IMR-90 (cell line): ENCODE measurements at regions not wholly inside any gene's neighbourhood (a gene's known extent, or its start where the extent isn't known, plus 50 kb on each side); places are given as distances from the start of the nearest gene placed in this dataset.

Source experiments
- ATAC-seq: fragments of 200-7000 bp; cut with Tn5 transposase; 2 replicates; pipeline ENCODE4 v1.9.1; 2020; ENCODE audit warnings: low read depth, mild to moderate bottlenecking, moderate library complexity
- BruUV-seq: library from RNA; stranded (reverse); fragments of 400-500 nt; replicated peaks from 2 replicates; lab custom pipeline; 2021; lab: Mats Ljungman, UMichigan
- CTCF ChIA-PET: fragments of 300-600 bp; formaldehyde crosslinking; extraction: SDS; loops from one replicate; lab custom pipeline; 2021; ENCODE audit warnings: antibody characterized with exemption; lab: Yijun Ruan, JAX
- POLR2A ChIA-PET: fragments of 300-600 bp; sonication (Branson Sonifier 250); formaldehyde crosslinking; loops from one replicate; lab custom pipeline; 2022; ENCODE audit warnings: antibody characterized with exemption; ENCODE audit not compliant: unreplicated experiment; lab: Charles Lee
- DNase-seq: peaks from one replicate; pipeline ENCODE4 v3.0.0; 2013
- H2AFZ ChIP-seq: replicated peaks from 2 replicates; pipeline ENCODE3; 2013; ENCODE audit warnings: low read length, mild to moderate bottlenecking; ENCODE audit not compliant: poor library complexity
- H2AK5ac ChIP-seq: 2 replicates; pipeline ENCODE4 v1.6.1; 2013; ENCODE audit warnings: low read depth, low read length, inconsistent platforms
- H2AK9ac ChIP-seq: replicated peaks from 2 replicates; pipeline ENCODE3; 2013; ENCODE audit warnings: mild to moderate bottlenecking, low read depth, low read length, moderate library complexity; ENCODE audit not compliant: poor library complexity
- H2BK120ac ChIP-seq: 2 replicates; pipeline ENCODE4 v1.6.1; 2013; ENCODE audit warnings: low read depth, low read length, inconsistent platforms
- H2BK15ac ChIP-seq: 3 replicates; pipeline ENCODE4 v1.6.1; 2013; ENCODE audit warnings: low read depth, low read length, inconsistent platforms
- H2BK20ac ChIP-seq: 2 replicates; pipeline ENCODE4 v1.6.1; 2013; ENCODE audit warnings: low read depth, mild to moderate bottlenecking, inconsistent platforms, low read length, moderate library complexity
- H2BK5ac ChIP-seq: 2 replicates; pipeline ENCODE4 v1.6.1; 2013; ENCODE audit warnings: mild to moderate bottlenecking, low read depth, low read length, inconsistent platforms; ENCODE audit not compliant: poor library complexity, severe bottlenecking
- H3K14ac ChIP-seq: replicated peaks from 2 replicates; pipeline ENCODE4 v1.6.1; 2013; ENCODE audit warnings: low read depth, low read length, inconsistent platforms
- H3K18ac ChIP-seq: 2 replicates; pipeline ENCODE4 v1.6.1; 2013; ENCODE audit warnings: low read depth, low read length, control low read depth
- H3K23ac ChIP-seq: 2 replicates; pipeline ENCODE4 v1.6.1; 2013; ENCODE audit warnings: low read depth, low read length, inconsistent platforms
- H3K27ac ChIP-seq: 2 replicates; pipeline ENCODE4 v1.5.1; 2013; ENCODE audit warnings: mild to moderate bottlenecking, control low read depth, low read length; ENCODE audit not compliant: insufficient read depth
- H3K27me3 ChIP-seq: 2 replicates; pipeline ENCODE4 v1.6.1; 2013; ENCODE audit warnings: low read length; ENCODE audit not compliant: control insufficient read depth, insufficient read depth
- H3K36me3 ChIP-seq: 2 replicates; pipeline ENCODE4 v1.6.1; 2013; ENCODE audit warnings: low read length, mixed read lengths; ENCODE audit not compliant: control insufficient read depth, insufficient read depth
- H3K4ac ChIP-seq: 2 replicates; pipeline ENCODE4 v1.6.1; 2013; ENCODE audit warnings: low read depth, low read length, inconsistent platforms
- H3K4me1 ChIP-seq: 2 replicates; pipeline ENCODE4 v1.6.1; 2013; ENCODE audit warnings: low read length, mixed read lengths; ENCODE audit not compliant: control insufficient read depth, insufficient read depth
- H3K4me2 ChIP-seq: 2 replicates; pipeline ENCODE4 v1.6.1; 2013; ENCODE audit warnings: low read depth, mild to moderate bottlenecking, control low read depth, low read length, moderate library complexity
- H3K4me3 ChIP-seq: 2 replicates; pipeline ENCODE4 v1.5.1; 2013; ENCODE audit warnings: low read depth, mild to moderate bottlenecking, control low read depth, low read length, moderate library complexity; ENCODE audit not compliant: insufficient read depth
- H3K56ac ChIP-seq: 2 replicates; pipeline ENCODE4 v1.6.1; 2013; ENCODE audit warnings: low read length, inconsistent platforms; ENCODE audit not compliant: insufficient read depth; ENCODE audit errors: extremely low read depth
- H3K79me1 ChIP-seq, 2 experiments: 2 replicates each; pipeline ENCODE4 v1.6.1; 2013; ENCODE audit warnings: low read length in 2 of 2, inconsistent platforms in 1 of 2, low read depth in 1 of 2
- H3K9ac ChIP-seq: 2 replicates; pipeline ENCODE4 v1.6.1; 2013; ENCODE audit warnings: low read depth, low read length, control low read depth
- H3K9me1 ChIP-seq: 2 replicates; pipeline ENCODE4 v1.6.1; 2013; ENCODE audit warnings: low read length, inconsistent platforms; ENCODE audit not compliant: insufficient read depth
- H3K9me3 ChIP-seq: 2 replicates; pipeline ENCODE4 v1.6.1; 2013; ENCODE audit warnings: low read length; ENCODE audit not compliant: control insufficient read depth, insufficient read depth
- H4K20me1 ChIP-seq: 2 replicates; pipeline ENCODE4 v1.6.1; 2013; ENCODE audit warnings: low read length, inconsistent platforms; ENCODE audit not compliant: insufficient read depth
- H4K5ac ChIP-seq: 2 replicates; pipeline ENCODE4 v1.6.1; 2013; ENCODE audit warnings: mild to moderate bottlenecking, low read depth, low read length, control low read depth
- H4K8ac ChIP-seq, 2 experiments: 2 replicates each; pipeline ENCODE4 v1.6.1; 2013; ENCODE audit warnings: low read depth in 2 of 2, low read length in 2 of 2, control low read depth in 1 of 2, inconsistent platforms in 1 of 2
- H4K91ac ChIP-seq: 2 replicates; pipeline ENCODE4 v1.6.1; 2013; ENCODE audit warnings: low read depth, low read length, inconsistent platforms; ENCODE audit not compliant: insufficient read depth
- BHLHE40 ChIP-seq: fragments of 150-350 bp; IDR thresholded peaks from 2 replicates; pipeline ENCODE4 v1.6.1; 2016; ENCODE audit warnings: mild to moderate bottlenecking, low read depth, low read length
- CEBPB ChIP-seq: IDR thresholded peaks from 2 replicates; pipeline ENCODE4 v1.6.1; 2012; ENCODE audit warnings: low read depth, low read length, improper control_type of control experiment
- CHD1 ChIP-seq: IDR thresholded peaks from 2 replicates; pipeline ENCODE4 v1.6.1; 2012; ENCODE audit warnings: low read depth, low read length, improper control_type of control experiment
- FOS ChIP-seq: fragments of 150-350 bp; IDR thresholded peaks from 2 replicates; pipeline ENCODE4 v1.6.1; 2016; ENCODE audit warnings: low read depth, low read length
- MAFK ChIP-seq: IDR thresholded peaks from 2 replicates; pipeline ENCODE4 v1.6.1; 2012; ENCODE audit warnings: low read depth, low read length, improper control_type of control experiment
- MAZ ChIP-seq: IDR thresholded peaks from 2 replicates; pipeline ENCODE4 v1.6.1; 2012; ENCODE audit warnings: low read depth, mild to moderate bottlenecking, low read length, improper control_type of control experiment, moderate library complexity, borderline replicate concordance
- MXI1 ChIP-seq: IDR thresholded peaks from 2 replicates; pipeline ENCODE4 v1.6.1; 2012; ENCODE audit warnings: low read depth, mild to moderate bottlenecking, low read length, moderate library complexity, borderline replicate concordance
- NFE2L2 ChIP-seq: fragments of 150-350 bp; IDR thresholded peaks from 2 replicates; pipeline ENCODE4 v1.6.1; 2016; ENCODE audit warnings: low read depth, mild to moderate bottlenecking, low read length
- RAD21 ChIP-seq: IDR thresholded peaks from 2 replicates; pipeline ENCODE4 v1.6.1; 2012; ENCODE audit warnings: low read length, improper control_type of control experiment
- RCOR1 ChIP-seq: IDR thresholded peaks from 2 replicates; pipeline ENCODE4 v1.6.1; 2012; ENCODE audit warnings: mild to moderate bottlenecking, low read length, improper control_type of control experiment; ENCODE audit not compliant: insufficient replicate concordance
- RFX5 ChIP-seq: IDR thresholded peaks from 2 replicates; pipeline ENCODE4 v1.8.0; 2012; ENCODE audit warnings: low read depth, mild to moderate bottlenecking, low read length, moderate library complexity
- WGBS, 2 experiments: methylation state at CpG; one replicate each; pipeline versions ENCODE4 v1.1.5 to v1.1.7; 2013; ENCODE audit warnings: missing lambda C conversion rate in 2 of 2; ENCODE audit not compliant: insufficient read length in 1 of 2; ENCODE audit errors: extremely low coverage in 2 of 2; 5-methylcytosine and 5-hydroxymethylcytosine counted together
- dilution Hi-C: fragments of 300-500 bp; cut with HindIII; formaldehyde crosslinking; loops from one replicate; pipeline ENCODE4 v1.14.3; 2018; ENCODE audit warnings: low sequenced_read_pairs; ENCODE audit not compliant: unreplicated experiment
- in situ Hi-C: fragments of 300-500 bp; cut with MboI; formaldehyde crosslinking; loops from 3 replicates; pipeline ENCODE4 v1.14.3; 2019; ENCODE audit warnings: low sequenced_read_pairs, inconsistent platforms, mixed read lengths
- intact Hi-C: fragments of 100-400 bp; cut with micrococcal nuclease; formaldehyde crosslinking; loops from 2 replicates; pipeline ENCODE4 v1.10.0; 2022
- TF ChIP-seq, protein P1 (sequence below): fragments of 150-350 bp; IDR thresholded peaks from 2 replicates; pipeline ENCODE4 v1.6.1; 2017; ENCODE audit warnings: mild to moderate bottlenecking, antibody characterized with exemption, low read length, low read depth
- TF ChIP-seq, protein P2 (sequence below): conservative IDR thresholded peaks from 2 replicates; pipeline ENCODE4 v1.5.1; 2012; ENCODE audit warnings: mild to moderate bottlenecking, low read depth, low read length, improper control_type of control experiment
- TF ChIP-seq, protein P3 (sequence below): fragments of 150-350 bp; IDR thresholded peaks from 2 replicates; pipeline ENCODE4 v1.6.1; 2016; ENCODE audit warnings: low read depth, mild to moderate bottlenecking, low read length, moderate library complexity, borderline replicate concordance

DNA sequence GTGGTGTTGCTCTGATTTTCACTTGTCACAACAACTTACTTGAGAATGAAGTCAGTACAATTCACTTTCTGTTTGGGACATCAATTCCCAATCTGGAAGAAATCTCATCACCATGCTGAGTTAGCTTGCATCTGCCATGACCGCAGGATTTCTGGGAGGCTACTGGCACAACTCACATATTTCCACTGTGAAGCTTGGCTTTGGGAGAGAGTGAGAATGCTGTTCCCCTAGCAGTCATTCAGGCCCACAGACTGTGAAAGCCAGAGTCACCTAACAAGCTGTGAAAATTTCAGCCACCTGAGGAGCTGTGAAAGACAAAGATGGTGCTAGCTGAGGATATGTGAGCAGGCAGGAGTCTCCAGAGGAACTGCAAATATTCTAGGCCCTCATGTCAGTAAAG, 365.2 kb upstream of the TUSC1 start:
- H3K9ac ChIP-seq: no peak overlapping the region
- intact Hi-C loops (no loop called here), dilution Hi-C loops (no loop called here), in situ Hi-C loops (no loop called here)
- no peak for DNase-seq
- no peak overlapping the region for H3K18ac ChIP-seq
- H3K9me3 ChIP-seq: no peaks in the 10 kb centered on the region
- no peaks in the 10 kb centered on the region for H4K20me1 ChIP-seq
- ATAC-seq: no peak
- H3K4me3 ChIP-seq: no peak overlapping the region
- no CpG with 5 or more reads among the region's 1 CpG for WGBS, 2 experiments
- no peak overlapping the region for H3K27ac ChIP-seq
- ChIA-PET POLR2A (no interaction called here), CTCF (no interaction called here)
- no peak overlapping the region for H4K5ac ChIP-seq
- H2BK5ac ChIP-seq: no peak overlapping the region
- no peak overlapping the region for H2BK120ac ChIP-seq
- H4K91ac ChIP-seq: no peak overlapping the region
- no peak overlapping the region for H2AFZ ChIP-seq
- no peaks in the 10 kb centered on the region for H3K27me3 ChIP-seq
- TF ChIP-seq RCOR1: no peak
- no peak for TF ChIP-seq RAD21
- TF ChIP-seq, protein P1, sequence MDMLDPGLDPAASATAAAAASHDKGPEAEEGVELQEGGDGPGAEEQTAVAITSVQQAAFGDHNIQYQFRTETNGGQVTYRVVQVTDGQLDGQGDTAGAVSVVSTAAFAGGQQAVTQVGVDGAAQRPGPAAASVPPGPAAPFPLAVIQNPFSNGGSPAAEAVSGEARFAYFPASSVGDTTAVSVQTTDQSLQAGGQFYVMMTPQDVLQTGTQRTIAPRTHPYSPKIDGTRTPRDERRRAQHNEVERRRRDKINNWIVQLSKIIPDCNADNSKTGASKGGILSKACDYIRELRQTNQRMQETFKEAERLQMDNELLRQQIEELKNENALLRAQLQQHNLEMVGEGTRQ: no peak
- TF ChIP-seq, protein P2, sequence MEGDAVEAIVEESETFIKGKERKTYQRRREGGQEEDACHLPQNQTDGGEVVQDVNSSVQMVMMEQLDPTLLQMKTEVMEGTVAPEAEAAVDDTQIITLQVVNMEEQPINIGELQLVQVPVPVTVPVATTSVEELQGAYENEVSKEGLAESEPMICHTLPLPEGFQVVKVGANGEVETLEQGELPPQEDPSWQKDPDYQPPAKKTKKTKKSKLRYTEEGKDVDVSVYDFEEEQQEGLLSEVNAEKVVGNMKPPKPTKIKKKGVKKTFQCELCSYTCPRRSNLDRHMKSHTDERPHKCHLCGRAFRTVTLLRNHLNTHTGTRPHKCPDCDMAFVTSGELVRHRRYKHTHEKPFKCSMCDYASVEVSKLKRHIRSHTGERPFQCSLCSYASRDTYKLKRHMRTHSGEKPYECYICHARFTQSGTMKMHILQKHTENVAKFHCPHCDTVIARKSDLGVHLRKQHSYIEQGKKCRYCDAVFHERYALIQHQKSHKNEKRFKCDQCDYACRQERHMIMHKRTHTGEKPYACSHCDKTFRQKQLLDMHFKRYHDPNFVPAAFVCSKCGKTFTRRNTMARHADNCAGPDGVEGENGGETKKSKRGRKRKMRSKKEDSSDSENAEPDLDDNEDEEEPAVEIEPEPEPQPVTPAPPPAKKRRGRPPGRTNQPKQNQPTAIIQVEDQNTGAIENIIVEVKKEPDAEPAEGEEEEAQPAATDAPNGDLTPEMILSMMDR: no peak
- TF ChIP-seq NFE2L2: no peak
- no peak for TF ChIP-seq MXI1
- TF ChIP-seq CEBPB: no peak
- TF ChIP-seq BHLHE40: no peak
- TF ChIP-seq, protein P3, sequence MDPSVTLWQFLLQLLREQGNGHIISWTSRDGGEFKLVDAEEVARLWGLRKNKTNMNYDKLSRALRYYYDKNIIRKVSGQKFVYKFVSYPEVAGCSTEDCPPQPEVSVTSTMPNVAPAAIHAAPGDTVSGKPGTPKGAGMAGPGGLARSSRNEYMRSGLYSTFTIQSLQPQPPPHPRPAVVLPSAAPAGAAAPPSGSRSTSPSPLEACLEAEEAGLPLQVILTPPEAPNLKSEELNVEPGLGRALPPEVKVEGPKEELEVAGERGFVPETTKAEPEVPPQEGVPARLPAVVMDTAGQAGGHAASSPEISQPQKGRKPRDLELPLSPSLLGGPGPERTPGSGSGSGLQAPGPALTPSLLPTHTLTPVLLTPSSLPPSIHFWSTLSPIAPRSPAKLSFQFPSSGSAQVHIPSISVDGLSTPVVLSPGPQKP: no peak
- TF ChIP-seq FOS: no peak
- no peak for TF ChIP-seq RFX5
- TF ChIP-seq MAZ: no peak
- no peak for TF ChIP-seq CHD1
- TF ChIP-seq MAFK: no peak
- H2BK15ac ChIP-seq: no peak overlapping the region
- H2BK20ac ChIP-seq: no peak overlapping the region
- BruUV-seq: no TSS peak
- no peak overlapping the region for H3K4ac ChIP-seq
- H2AK9ac ChIP-seq: no peak overlapping the region
- no peak overlapping the region for H3K23ac ChIP-seq
- H3K4me2 ChIP-seq: no peak overlapping the region
- H3K79me1 ChIP-seq: no peaks in the 10 kb centered on the region
- no peaks in the 10 kb centered on the region for H3K36me3 ChIP-seq
- H4K8ac ChIP-seq: no peak overlapping the region
- no peaks in the 10 kb centered on the region for H3K4me1 ChIP-seq
- no peak overlapping the region for H3K56ac ChIP-seq
- H3K14ac ChIP-seq: no peak overlapping the region
- H2AK5ac ChIP-seq: no peak overlapping the region
- H3K9me1 ChIP-seq: no peaks in the 10 kb centered on the region
